ENCODE measurements at regions not wholly inside any gene's neighbourhood (a gene's known extent, or its start where the extent isn't known, plus 50 kb on each side); places are given as distances from the start of the nearest gene placed in this dataset.

DNA sequence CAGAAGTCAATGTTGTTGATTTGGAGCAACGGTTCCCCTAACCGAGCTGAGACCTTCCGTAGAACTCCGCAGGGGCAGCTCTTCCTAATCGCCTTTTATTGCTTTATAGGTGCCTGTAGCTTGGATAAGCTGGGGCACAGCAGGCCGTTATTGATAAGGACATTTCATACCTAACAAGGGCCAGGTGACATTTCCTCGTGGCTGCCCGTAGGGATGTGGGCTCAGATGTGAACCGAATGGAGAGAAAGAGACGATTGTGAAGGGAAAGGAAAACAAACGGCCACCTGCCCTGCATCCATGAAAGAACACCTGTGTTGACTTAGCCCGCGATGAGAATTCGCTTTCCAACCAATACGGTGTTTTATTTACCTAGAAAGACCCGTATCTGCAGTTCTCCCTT lies 53.3 kb upstream of the DACT2 start:
- Histone ChIP-seq H3K27me3 (ENCODE audit: low read depth) (peaks cover 69% of the 10 kb centered on the region), H3K36me3 (no peaks in the 10 kb centered on the region), H3K4me1 (peaks cover 4% of the 10 kb centered on the region), H3K4me3 (no peak overlapping the region), H3K27ac (replicated peaks) (no peak overlapping the region), H3K9me3 (replicated peaks) (no peaks in the 10 kb centered on the region)
- DNase-seq: no peak
- TF ChIP-seq, protein P1, sequence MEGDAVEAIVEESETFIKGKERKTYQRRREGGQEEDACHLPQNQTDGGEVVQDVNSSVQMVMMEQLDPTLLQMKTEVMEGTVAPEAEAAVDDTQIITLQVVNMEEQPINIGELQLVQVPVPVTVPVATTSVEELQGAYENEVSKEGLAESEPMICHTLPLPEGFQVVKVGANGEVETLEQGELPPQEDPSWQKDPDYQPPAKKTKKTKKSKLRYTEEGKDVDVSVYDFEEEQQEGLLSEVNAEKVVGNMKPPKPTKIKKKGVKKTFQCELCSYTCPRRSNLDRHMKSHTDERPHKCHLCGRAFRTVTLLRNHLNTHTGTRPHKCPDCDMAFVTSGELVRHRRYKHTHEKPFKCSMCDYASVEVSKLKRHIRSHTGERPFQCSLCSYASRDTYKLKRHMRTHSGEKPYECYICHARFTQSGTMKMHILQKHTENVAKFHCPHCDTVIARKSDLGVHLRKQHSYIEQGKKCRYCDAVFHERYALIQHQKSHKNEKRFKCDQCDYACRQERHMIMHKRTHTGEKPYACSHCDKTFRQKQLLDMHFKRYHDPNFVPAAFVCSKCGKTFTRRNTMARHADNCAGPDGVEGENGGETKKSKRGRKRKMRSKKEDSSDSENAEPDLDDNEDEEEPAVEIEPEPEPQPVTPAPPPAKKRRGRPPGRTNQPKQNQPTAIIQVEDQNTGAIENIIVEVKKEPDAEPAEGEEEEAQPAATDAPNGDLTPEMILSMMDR (IDR thresholded peaks at IDR 0.05; ENCODE audit: borderline replicate concordance): no peak
- intact Hi-C loops (cut with micrococcal nuclease): loop anchor here (5.0 kb wide), 1 partner anchor 509 kb away; no protein-coding TSS in a partner anchor

GRCh38 chr6:168373389-168373788 lies 53.8 kb upstream of the DACT2 start:
- TF ChIP-seq, protein P1 (IDR thresholded peaks at IDR 0.05; ENCODE audit: borderline replicate concordance): no peak
- peaks cover 4% of the 10 kb centered on the region for H3K4me1 ChIP-seq

GRCh38 chr6:168374051-168374502 lies 54.5 kb upstream of the DACT2 start:
- TF ChIP-seq, protein P1 (IDR thresholded peaks at IDR 0.05; ENCODE audit: borderline replicate concordance): no peak

More at GRCh38 chr6:168373389-168373788, 53.8 kb upstream of the DACT2 start:
- Histone ChIP-seq H3K4me3 (no peak overlapping the region), H3K9me3 (replicated peaks) (no peaks in the 10 kb centered on the region), H3K27me3 (ENCODE audit: low read depth) (peaks cover 64% of the 10 kb centered on the region), H3K27ac (replicated peaks) (no peak overlapping the region), H3K36me3 (no peaks in the 10 kb centered on the region)
- intact Hi-C loops (cut with micrococcal nuclease): loop anchor here (5.0 kb wide), 1 partner anchor 509 kb away; no protein-coding TSS in a partner anchor
- no peak for DNase-seq

DNA sequence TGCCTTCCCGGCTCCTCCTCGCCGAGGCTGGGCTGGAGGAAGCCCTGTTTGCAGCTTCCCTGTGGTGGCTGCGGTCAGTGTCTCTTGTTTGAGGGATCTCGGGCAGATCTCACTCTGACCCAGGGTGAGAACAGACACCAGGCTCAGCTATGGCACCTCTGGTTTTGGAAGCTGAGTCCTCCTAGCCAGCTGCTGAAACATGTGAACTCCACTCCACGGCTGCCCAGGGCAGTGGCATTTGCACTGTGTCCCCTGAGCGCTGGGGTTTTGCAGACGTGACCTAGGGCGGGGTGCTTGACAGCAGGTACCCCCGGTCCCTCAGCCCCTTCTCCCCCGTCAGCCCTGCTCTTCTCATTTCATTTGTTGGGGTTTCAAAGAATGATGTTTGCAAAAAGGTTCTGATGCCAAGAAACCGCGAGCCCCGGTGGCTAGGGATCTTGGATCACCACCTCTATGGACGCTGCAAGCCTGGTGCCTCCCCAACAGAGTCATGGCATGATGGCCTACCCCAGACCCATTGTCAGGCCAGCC lies 55.0 kb upstream of the DACT2 start:
- intact Hi-C loops (cut with micrococcal nuclease): loop anchor here (5.0 kb wide), 1 partner anchor 508 kb away; no protein-coding TSS in a partner anchor

More at GRCh38 chr6:168374051-168374502, 54.5 kb upstream of the DACT2 start:
- no peak overlapping the region for H3K27ac ChIP-seq (replicated peaks)
- H3K9me3 ChIP-seq (replicated peaks): no peaks in the 10 kb centered on the region
- DNase-seq: no peak
- peaks cover 4% of the 10 kb centered on the region for H3K4me1 ChIP-seq
- no peaks in the 10 kb centered on the region for H3K36me3 ChIP-seq
- H3K4me3 ChIP-seq: no peak overlapping the region
- intact Hi-C loops (cut with micrococcal nuclease): loop anchor here (5.0 kb wide), 1 partner anchor 508 kb away; no protein-coding TSS in a partner anchor
- H3K27me3 ChIP-seq (ENCODE audit: low read depth): peaks cover 57% of the 10 kb centered on the region

GRCh38 chr6:168376120-168376519 lies 56.5 kb upstream of the DACT2 start:
- TF ChIP-seq, protein P1 (IDR thresholded peaks at IDR 0.05; ENCODE audit: borderline replicate concordance): no peak
- Histone ChIP-seq H3K4me3 (no peak overlapping the region), H3K36me3 (no peaks in the 10 kb centered on the region), H3K4me1 (no peaks in the 10 kb centered on the region), H3K27ac (replicated peaks) (no peak overlapping the region), H3K9me3 (replicated peaks) (no peaks in the 10 kb centered on the region), H3K27me3 (ENCODE audit: low read depth) (peaks cover 36% of the 10 kb centered on the region)
- intact Hi-C loops (cut with micrococcal nuclease): no loop called here
- no peak for DNase-seq

More for the DNA sequence above, 55.0 kb upstream of the DACT2 start:
- Histone ChIP-seq H3K27ac (replicated peaks) (no peak overlapping the region), H3K9me3 (replicated peaks) (no peaks in the 10 kb centered on the region), H3K4me3 (no peak overlapping the region), H3K27me3 (ENCODE audit: low read depth) (peaks cover 51% of the 10 kb centered on the region), H3K4me1 (peaks cover 4% of the 10 kb centered on the region), H3K36me3 (no peaks in the 10 kb centered on the region)
- TF ChIP-seq, protein P1 (IDR thresholded peaks at IDR 0.05; ENCODE audit: borderline replicate concordance): no peak
- DNase-seq: no peak

Measured in left ventricle myocardium inferior (tissue), 1 donor.